ENCODE measurements at regions not wholly inside any gene's neighbourhood (a gene's known extent, or its start where the extent isn't known, plus 50 kb on each side); places are given as distances from the start of the nearest gene placed in this dataset.

DNA sequence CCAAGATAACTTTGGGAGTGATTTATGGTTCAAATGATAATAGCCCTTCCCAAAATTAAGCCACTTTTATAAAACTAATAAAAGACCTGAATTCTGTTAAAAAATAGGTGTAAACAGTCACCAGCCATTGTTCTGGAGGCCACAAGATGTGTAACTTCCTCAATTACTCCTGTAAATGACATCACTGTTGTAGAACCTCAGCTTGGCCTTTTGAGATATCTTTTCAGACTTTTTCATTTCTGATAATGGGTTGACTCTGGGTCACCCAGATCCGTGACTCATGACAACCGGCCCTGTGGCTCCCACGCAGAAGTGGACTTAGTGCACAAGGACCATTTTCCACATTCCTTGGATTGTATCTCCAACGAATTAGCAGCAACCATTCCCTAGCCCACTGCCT is 106.6 kb downstream of the DKK1 start:
- Mint-ChIP-seq H3K9me3 (ENCODE audit: unreplicated experiment) (peaks cover 1% of the 10 kb centered on the region), H3K4me1 (ENCODE audit: low read depth, unreplicated experiment) (no peaks in the 10 kb centered on the region), H3K36me3 (ENCODE audit: unreplicated experiment) (no peaks in the 10 kb centered on the region), H3K27me3 (ENCODE audit: unreplicated experiment) (no peaks in the 10 kb centered on the region), H3K27ac (ENCODE audit: unreplicated experiment) (no peak overlapping the region), H3K4me3 (ENCODE audit: unreplicated experiment) (no peak overlapping the region)
- TF ChIP-seq CTCF (IDR thresholded peaks at IDR 0.05; ENCODE audit: partially characterized antibody, unreplicated experiment): no peak
- DNase-seq: no peak

- H3K36me3 Mint-ChIP-seq (ENCODE audit: unreplicated experiment): no peaks in the 10 kb centered on the region
- TF ChIP-seq CTCF (IDR thresholded peaks at IDR 0.05; ENCODE audit: partially characterized antibody, unreplicated experiment): no peak
- no peaks in the 10 kb centered on the region for H3K4me1 Mint-ChIP-seq (ENCODE audit: low read depth, unreplicated experiment)
- no peaks in the 10 kb centered on the region for H3K27me3 Mint-ChIP-seq (ENCODE audit: unreplicated experiment)
- DNase-seq: no peak
- no peaks in the 10 kb centered on the region for H3K9me3 Mint-ChIP-seq (ENCODE audit: unreplicated experiment)
- no peak overlapping the region for H3K27ac Mint-ChIP-seq (ENCODE audit: unreplicated experiment)
- H3K4me3 Mint-ChIP-seq (ENCODE audit: unreplicated experiment): no peak overlapping the region
Measured at GRCh38 chr10:52423369-52423768, 109.3 kb downstream of the DKK1 start.

DNA sequence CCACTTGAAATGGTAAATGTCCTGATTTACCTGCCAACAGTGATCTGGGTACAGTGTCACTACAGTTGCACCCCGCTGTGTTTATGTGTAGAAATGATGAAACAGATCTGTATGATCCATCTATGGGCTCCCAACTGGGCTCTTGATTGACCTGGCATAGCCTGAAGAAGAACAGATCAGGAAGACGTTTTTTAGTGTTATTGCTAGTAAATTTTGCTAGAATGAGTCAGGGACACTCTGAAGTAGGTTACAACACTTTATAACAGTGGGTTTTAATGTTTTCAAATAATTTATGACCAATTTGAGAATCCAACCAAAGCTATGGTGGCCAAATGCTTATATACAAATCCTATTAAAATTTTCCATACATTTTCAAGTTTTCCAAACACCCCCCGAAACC is 110.3 kb downstream of the DKK1 start:
- no peaks in the 10 kb centered on the region for H3K4me1 Mint-ChIP-seq (ENCODE audit: low read depth, unreplicated experiment)
- peaks cover 2% of the 10 kb centered on the region for H3K9me3 Mint-ChIP-seq (ENCODE audit: unreplicated experiment)
- H3K27me3 Mint-ChIP-seq (ENCODE audit: unreplicated experiment): no peaks in the 10 kb centered on the region
- H3K27ac Mint-ChIP-seq (ENCODE audit: unreplicated experiment): no peak overlapping the region
- DNase-seq: no peak
- no peak overlapping the region for H3K4me3 Mint-ChIP-seq (ENCODE audit: unreplicated experiment)
- no peaks in the 10 kb centered on the region for H3K36me3 Mint-ChIP-seq (ENCODE audit: unreplicated experiment)
- no peak for TF ChIP-seq CTCF (IDR thresholded peaks at IDR 0.05; ENCODE audit: partially characterized antibody, unreplicated experiment)

GRCh38 chr10:52434734-52435133 is 120.7 kb downstream of the DKK1 start:
- Mint-ChIP-seq H3K9me3 (ENCODE audit: unreplicated experiment) (no peaks in the 10 kb centered on the region), H3K27ac (ENCODE audit: unreplicated experiment) (no peak overlapping the region), H3K36me3 (ENCODE audit: unreplicated experiment) (no peaks in the 10 kb centered on the region), H3K4me3 (ENCODE audit: unreplicated experiment) (no peak overlapping the region), H3K4me1 (ENCODE audit: low read depth, unreplicated experiment) (no peaks in the 10 kb centered on the region), H3K27me3 (ENCODE audit: unreplicated experiment) (no peaks in the 10 kb centered on the region)
- no peak for TF ChIP-seq CTCF (IDR thresholded peaks at IDR 0.05; ENCODE audit: partially characterized antibody, unreplicated experiment)
- DNase-seq: no peak

DNA sequence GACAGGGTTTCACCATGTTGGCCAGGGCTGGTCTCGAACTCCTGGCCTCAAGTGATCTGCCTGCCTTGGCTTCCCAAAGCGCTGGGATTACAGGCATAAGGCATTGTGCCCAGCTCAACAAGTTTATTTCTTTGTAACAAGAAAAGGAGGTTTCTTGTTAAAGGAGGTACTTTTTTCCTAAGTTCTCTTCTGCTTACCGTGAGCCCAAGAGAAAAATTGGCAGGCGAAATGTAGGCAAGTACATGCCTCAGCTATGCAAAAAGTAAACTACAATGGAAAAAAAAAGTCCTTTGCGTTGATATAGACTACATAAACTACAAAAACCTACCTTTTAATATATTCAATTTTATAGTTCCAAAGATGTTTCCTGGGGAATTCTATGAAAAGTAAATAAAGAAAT is 122.6 kb downstream of the DKK1 start:
- no peak for DNase-seq
- Mint-ChIP-seq H3K27ac (ENCODE audit: unreplicated experiment) (no peak overlapping the region), H3K4me1 (ENCODE audit: low read depth, unreplicated experiment) (no peaks in the 10 kb centered on the region), H3K9me3 (ENCODE audit: unreplicated experiment) (no peaks in the 10 kb centered on the region), H3K4me3 (ENCODE audit: unreplicated experiment) (no peak overlapping the region), H3K36me3 (ENCODE audit: unreplicated experiment) (no peaks in the 10 kb centered on the region), H3K27me3 (ENCODE audit: unreplicated experiment) (no peaks in the 10 kb centered on the region)
- no peak for TF ChIP-seq CTCF (IDR thresholded peaks at IDR 0.05; ENCODE audit: partially characterized antibody, unreplicated experiment)
